ENCODE measurements at regions not wholly inside any gene's neighbourhood (a gene's known extent, or its start where the extent isn't known, plus 50 kb on each side); places are given as distances from the start of the nearest gene placed in this dataset.

GRCh38 chr13:69180034-69180433 lies 927.6 kb upstream of the ATXN8OS start:
- TF ChIP-seq TAF1 (IDR thresholded peaks at IDR 0.05; ENCODE audit: low read depth, low read length) (no peak), POLR2A (IDR thresholded peaks at IDR 0.05; ENCODE audit: low read depth, low read length) (no peak), POLR2AphosphoS5 (IDR thresholded peaks at IDR 0.05; ENCODE audit: low read depth, low read length) (no peak), SPI1 (IDR thresholded peaks at IDR 0.05; ENCODE audit: low read depth, low read length) (no peak), POU2F2 (IDR thresholded peaks at IDR 0.05; ENCODE audit: low read depth, low read length) (no peak)
